WTC11 (cell line): ENCODE measurements at regions not wholly inside any gene's neighbourhood (a gene's known extent, or its start where the extent isn't known, plus 50 kb on each side); places are given as distances from the start of the nearest gene placed in this dataset.

Experiments used
- ATAC-seq: fragments of 200-7000 bp; cut with Tn5 transposase; 2 replicates; pipeline ENCODE4 v1.10.0; 2021; ENCODE audit warnings: mild to moderate bottlenecking, moderate library complexity
- CTCF ChIA-PET: fragments of 300-600 bp; sonication (Branson Sonifier 250); formaldehyde crosslinking; loops from one replicate; lab custom pipeline; 2021; ENCODE audit warnings: antibody characterized with exemption; lab: Charles Lee
- POLR2A ChIA-PET: fragments of 350-600 bp; sonication (Branson Sonifier 250); formaldehyde crosslinking; loops from one replicate; lab custom pipeline; 2021; ENCODE audit warnings: antibody characterized with exemption; lab: Charles Lee
- DNase-seq: peaks from one replicate; pipeline ENCODE4 v3.0.0; 2021; ENCODE audit warnings: low spot score
- H3K27ac Mint-ChIP-seq: 2 replicates; pipeline ENCODE4 v1.8.0; 2021; ENCODE audit warnings: mixed read lengths
- H3K27me3 Mint-ChIP-seq: 2 replicates; pipeline ENCODE4 v1.8.0; 2021; ENCODE audit warnings: low read depth, mild to moderate bottlenecking, moderate library complexity, mixed read lengths
- H3K36me3 Mint-ChIP-seq: 2 replicates; pipeline ENCODE4 v1.8.0; 2021; ENCODE audit warnings: mixed read lengths
- H3K4me1 Mint-ChIP-seq: 2 replicates; pipeline ENCODE4 v1.8.0; 2022; ENCODE audit warnings: mixed read lengths
- H3K4me3 Mint-ChIP-seq: 2 replicates; pipeline ENCODE4 v1.8.0; 2021; ENCODE audit warnings: mild to moderate bottlenecking, moderate library complexity, mixed read lengths
- H3K9me3 Mint-ChIP-seq: 2 replicates; pipeline ENCODE4 v1.8.0; 2021; ENCODE audit warnings: mixed read lengths
- ATF1 ChIP-seq: sonication (generic); formaldehyde crosslinking; IDR thresholded peaks from 2 replicates; pipeline ENCODE4 v1.8.1; 2023; ENCODE audit warnings: mild to moderate bottlenecking, moderate library complexity, missing genetic modification reagents
- ATF2 ChIP-seq: sonication (generic); formaldehyde crosslinking; IDR thresholded peaks from 2 replicates; pipeline ENCODE4 v1.8.1; 2022; ENCODE audit warnings: low read depth, missing genetic modification reagents, borderline replicate concordance
- ATF3 ChIP-seq: sonication (generic); formaldehyde crosslinking; conservative IDR thresholded peaks from 2 replicates; pipeline ENCODE4 v1.8.1; 2022; ENCODE audit warnings: mild to moderate bottlenecking, missing genetic modification reagents
- ATF6 ChIP-seq: sonication (generic); formaldehyde crosslinking; IDR thresholded peaks from 2 replicates; pipeline ENCODE4 v1.8.1; 2023; ENCODE audit warnings: mild to moderate bottlenecking, missing genetic modification reagents
- CREB1 ChIP-seq: sonication (generic); formaldehyde crosslinking; IDR thresholded peaks from 2 replicates; pipeline ENCODE4 v1.8.0; 2023; ENCODE audit warnings: mild to moderate bottlenecking, missing genetic modification reagents
- E2F4 ChIP-seq: sonication (generic); formaldehyde crosslinking; IDR thresholded peaks from 2 replicates; pipeline ENCODE4 v1.8.1; 2022; ENCODE audit warnings: low read depth, mild to moderate bottlenecking, moderate library complexity, missing genetic modification reagents, borderline replicate concordance
- EMX1 ChIP-seq: fragments of 250-450 bp; sonication (Bioruptor Pico); IDR thresholded peaks from 2 replicates; pipeline ENCODE4 v1.8.0; 2021; ENCODE audit warnings: mild to moderate bottlenecking
- ERG ChIP-seq: fragments of 250-450 bp; sonication (Bioruptor Pico); IDR thresholded peaks from 2 replicates; pipeline ENCODE4 v1.8.0; 2021; ENCODE audit warnings: mild to moderate bottlenecking
- FOXK1 ChIP-seq: sonication (generic); formaldehyde crosslinking; IDR thresholded peaks from 2 replicates; pipeline ENCODE4 v1.8.0; 2022; ENCODE audit warnings: mild to moderate bottlenecking, moderate library complexity, missing genetic modification reagents
- FOXP4 ChIP-seq: sonication (generic); formaldehyde crosslinking; IDR thresholded peaks from 2 replicates; pipeline ENCODE4 v1.8.0; 2022; ENCODE audit warnings: mild to moderate bottlenecking, missing genetic modification reagents
- IRF1 ChIP-seq: sonication (generic); formaldehyde crosslinking; IDR thresholded peaks from 2 replicates; pipeline ENCODE4 v1.8.0; 2023; ENCODE audit warnings: missing genetic modification reagents
- IRF2 ChIP-seq: sonication (generic); formaldehyde crosslinking; IDR thresholded peaks from 2 replicates; pipeline ENCODE4 v1.8.0; 2022; ENCODE audit warnings: low read depth, missing genetic modification reagents, borderline replicate concordance
- MAX ChIP-seq: sonication (generic); formaldehyde crosslinking; IDR thresholded peaks from 2 replicates; pipeline ENCODE4 v1.8.0; 2022; ENCODE audit warnings: mild to moderate bottlenecking, missing genetic modification reagents
- RORB ChIP-seq: fragments of 250-450 bp; sonication (Bioruptor Pico); IDR thresholded peaks from 2 replicates; pipeline ENCODE4 v1.9.0; 2021; ENCODE audit warnings: mild to moderate bottlenecking
- TP53 ChIP-seq: sonication (generic); formaldehyde crosslinking; IDR thresholded peaks from 2 replicates; pipeline ENCODE4 v1.8.1; 2023; ENCODE audit warnings: mild to moderate bottlenecking, missing genetic modification reagents
- ZNF121 ChIP-seq: sonication (generic); formaldehyde crosslinking; IDR thresholded peaks from 2 replicates; pipeline ENCODE4 v1.8.0; 2023; ENCODE audit warnings: missing genetic modification reagents
- ZNF232 ChIP-seq: sonication (generic); formaldehyde crosslinking; IDR thresholded peaks from 2 replicates; pipeline ENCODE4 v1.8.0; 2022; ENCODE audit warnings: mild to moderate bottlenecking, missing genetic modification reagents
- ZNF263 ChIP-seq: sonication (generic); formaldehyde crosslinking; IDR thresholded peaks from 2 replicates; pipeline ENCODE4 v1.8.1; 2022; ENCODE audit warnings: low read depth, mild to moderate bottlenecking, moderate library complexity, missing genetic modification reagents

- ChIA-PET CTCF (no interaction called here), POLR2A (no interaction called here)
- peaks cover 6% of the 10 kb centered on the region; the same call in 1 of the 2 replicates for H3K36me3 Mint-ChIP-seq
- no peak overlapping the region for H3K4me3 Mint-ChIP-seq
- no peak for ATAC-seq
- no peaks in the 10 kb centered on the region; the same call in 1 of the 2 replicates for H3K27me3 Mint-ChIP-seq
- H3K9me3 Mint-ChIP-seq: peaks cover 15% of the 10 kb centered on the region
- no peak overlapping the region for H3K27ac Mint-ChIP-seq
- H3K4me1 Mint-ChIP-seq: peaks cover 19% of the 10 kb centered on the region
- DNase-seq: no peak
- TF ChIP-seq RORB (CRISPR knock-in tag): no peak
Observed at GRCh38 chr19:32053376-32053775, 292.0 kb upstream of the ZNF507 start.

- POLR2A ChIA-PET: no interaction called here
- H3K27me3 Mint-ChIP-seq: no peaks in the 10 kb centered on the region; the same call in 1 of the 2 replicates
- peaks cover 19% of the 10 kb centered on the region for H3K4me1 Mint-ChIP-seq
- CTCF ChIA-PET: no interaction called here
- H3K27ac Mint-ChIP-seq: no peak overlapping the region
- no peak for TF ChIP-seq ATF1 (CRISPR knock-in tag)
- no peak for TF ChIP-seq FOXK1 (CRISPR knock-in tag)
- TF ChIP-seq FOXP4 (CRISPR knock-in tag): no peak
- TF ChIP-seq ATF6 (CRISPR knock-in tag): no peak
- no peak for TF ChIP-seq IRF2 (CRISPR knock-in tag)
- TF ChIP-seq EMX1: no peak
- TF ChIP-seq ATF2 (CRISPR knock-in tag): no peak
- no peak for TF ChIP-seq ATF3
- TF ChIP-seq ZNF121: no peak
- TF ChIP-seq CREB1 (CRISPR knock-in tag): no peak
- no peak for TF ChIP-seq E2F4 (CRISPR knock-in tag)
- TF ChIP-seq MAX (CRISPR knock-in tag): no peak
- no peak for TF ChIP-seq ZNF263
- no peak for TF ChIP-seq ZNF232 (CRISPR knock-in tag)
- no peak for TF ChIP-seq IRF1 (CRISPR knock-in tag)
- no peak for TF ChIP-seq TP53 (CRISPR knock-in tag)
- TF ChIP-seq ERG (CRISPR knock-in tag): no peak
- peaks cover 6% of the 10 kb centered on the region; the same call in 1 of the 2 replicates for H3K36me3 Mint-ChIP-seq
- ATAC-seq (no peak), DNase-seq (no peak)
- H3K4me3 Mint-ChIP-seq: no peak overlapping the region
- peaks cover 15% of the 10 kb centered on the region for H3K9me3 Mint-ChIP-seq
Observed at GRCh38 chr19:32053861-32054260, 291.5 kb upstream of the ZNF507 start.
